Ishikawa (cell line): ENCODE measurements at regions not wholly inside any gene's neighbourhood (a gene's known extent, or its start where the extent isn't known, plus 50 kb on each side); places are given as distances from the start of the nearest gene placed in this dataset.

ENCODE experiments used
- FOXM1 ChIP-seq: IDR thresholded peaks from 2 replicates; pipeline ENCODE4 v1.6.1; 2012; ENCODE audit warnings: low read depth, borderline replicate concordance
- NFIC ChIP-seq: IDR thresholded peaks from 2 replicates; pipeline ENCODE4 v1.6.1; 2012
- RAD21 ChIP-seq: IDR thresholded peaks from 2 replicates; pipeline ENCODE4 v1.6.1; 2012; ENCODE audit warnings: low read depth
- TAF1 ChIP-seq: IDR thresholded peaks from 2 replicates; pipeline ENCODE4 v1.6.1; 2012; ENCODE audit warnings: low read depth, mild to moderate bottlenecking
- TCF12 ChIP-seq: IDR thresholded peaks from 2 replicates; pipeline ENCODE4 v1.6.1; 2012; ENCODE audit warnings: low read depth
- YY1 ChIP-seq: IDR thresholded peaks from 2 replicates; pipeline ENCODE4 v1.6.1; 2012; ENCODE audit warnings: low read depth
- ZBTB7A ChIP-seq: IDR thresholded peaks from 2 replicates; pipeline ENCODE4 v1.6.1; 2012; ENCODE audit warnings: low read depth
- TF ChIP-seq, protein P1 (sequence below): IDR thresholded peaks from 2 replicates; pipeline ENCODE4 v1.6.1; 2012
- TF ChIP-seq, protein P2 (sequence below): IDR thresholded peaks from 2 replicates; pipeline ENCODE4 v1.6.1; 2012; ENCODE audit warnings: low read depth, mild to moderate bottlenecking

DNA sequence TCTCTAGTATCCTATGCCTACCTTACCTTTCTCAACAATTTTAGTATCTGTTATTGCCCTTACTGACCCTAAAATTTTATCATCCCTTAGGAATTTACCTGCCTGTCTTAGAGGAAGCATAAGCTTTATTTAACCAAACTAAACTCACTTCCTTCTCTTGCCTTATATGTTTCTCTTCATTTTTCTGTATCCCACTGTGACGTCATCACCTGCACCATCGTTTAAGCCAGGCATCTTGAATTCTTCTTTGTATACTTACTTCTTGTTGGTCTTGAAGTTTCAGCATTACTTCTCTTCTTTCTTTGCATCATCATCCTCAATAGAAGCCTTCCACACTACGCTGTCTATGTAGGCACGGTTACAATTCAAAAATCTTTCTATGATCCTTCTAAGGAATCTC, 231.0 kb upstream of the SMIM30 start:
- TF ChIP-seq YY1 (no peak), TCF12 (no peak), ZBTB7A (no peak), NFIC (no peak), FOXM1 (no peak), TAF1 (no peak), RAD21 (no peak)
- TF ChIP-seq, protein P1, sequence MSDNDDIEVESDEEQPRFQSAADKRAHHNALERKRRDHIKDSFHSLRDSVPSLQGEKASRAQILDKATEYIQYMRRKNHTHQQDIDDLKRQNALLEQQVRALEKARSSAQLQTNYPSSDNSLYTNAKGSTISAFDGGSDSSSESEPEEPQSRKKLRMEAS: no peak
- TF ChIP-seq, protein P2, sequence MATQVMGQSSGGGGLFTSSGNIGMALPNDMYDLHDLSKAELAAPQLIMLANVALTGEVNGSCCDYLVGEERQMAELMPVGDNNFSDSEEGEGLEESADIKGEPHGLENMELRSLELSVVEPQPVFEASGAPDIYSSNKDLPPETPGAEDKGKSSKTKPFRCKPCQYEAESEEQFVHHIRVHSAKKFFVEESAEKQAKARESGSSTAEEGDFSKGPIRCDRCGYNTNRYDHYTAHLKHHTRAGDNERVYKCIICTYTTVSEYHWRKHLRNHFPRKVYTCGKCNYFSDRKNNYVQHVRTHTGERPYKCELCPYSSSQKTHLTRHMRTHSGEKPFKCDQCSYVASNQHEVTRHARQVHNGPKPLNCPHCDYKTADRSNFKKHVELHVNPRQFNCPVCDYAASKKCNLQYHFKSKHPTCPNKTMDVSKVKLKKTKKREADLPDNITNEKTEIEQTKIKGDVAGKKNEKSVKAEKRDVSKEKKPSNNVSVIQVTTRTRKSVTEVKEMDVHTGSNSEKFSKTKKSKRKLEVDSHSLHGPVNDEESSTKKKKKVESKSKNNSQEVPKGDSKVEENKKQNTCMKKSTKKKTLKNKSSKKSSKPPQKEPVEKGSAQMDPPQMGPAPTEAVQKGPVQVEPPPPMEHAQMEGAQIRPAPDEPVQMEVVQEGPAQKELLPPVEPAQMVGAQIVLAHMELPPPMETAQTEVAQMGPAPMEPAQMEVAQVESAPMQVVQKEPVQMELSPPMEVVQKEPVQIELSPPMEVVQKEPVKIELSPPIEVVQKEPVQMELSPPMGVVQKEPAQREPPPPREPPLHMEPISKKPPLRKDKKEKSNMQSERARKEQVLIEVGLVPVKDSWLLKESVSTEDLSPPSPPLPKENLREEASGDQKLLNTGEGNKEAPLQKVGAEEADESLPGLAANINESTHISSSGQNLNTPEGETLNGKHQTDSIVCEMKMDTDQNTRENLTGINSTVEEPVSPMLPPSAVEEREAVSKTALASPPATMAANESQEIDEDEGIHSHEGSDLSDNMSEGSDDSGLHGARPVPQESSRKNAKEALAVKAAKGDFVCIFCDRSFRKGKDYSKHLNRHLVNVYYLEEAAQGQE: no peak
